ENCODE measurements at regions not wholly inside any gene's neighbourhood (a gene's known extent, or its start where the extent isn't known, plus 50 kb on each side); places are given as distances from the start of the nearest gene placed in this dataset.

DNA sequence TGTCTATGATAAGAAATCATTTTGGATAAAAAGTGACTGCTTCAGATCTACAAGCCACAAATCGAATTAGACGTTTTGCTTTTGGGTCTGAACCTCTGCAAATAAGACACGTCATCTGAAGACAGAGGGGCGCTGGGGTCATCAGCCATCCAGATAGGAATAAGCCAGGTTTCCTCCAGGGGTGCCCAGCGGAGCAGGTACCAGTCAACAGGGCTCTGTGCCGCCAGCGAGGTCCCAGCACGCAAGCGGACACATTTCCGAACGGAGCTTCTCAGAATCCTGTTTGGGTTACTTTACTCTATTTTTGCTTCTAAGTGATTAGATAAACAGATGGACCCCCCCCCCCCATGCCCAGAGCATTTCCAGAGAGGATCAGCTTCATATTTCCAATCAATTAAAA lies 873.8 kb downstream of the BRD1 start:
- no peak for ATAC-seq
- intact Hi-C loops (cut with DNase I), result no loop called here
- TF ChIP-seq, protein P1, sequence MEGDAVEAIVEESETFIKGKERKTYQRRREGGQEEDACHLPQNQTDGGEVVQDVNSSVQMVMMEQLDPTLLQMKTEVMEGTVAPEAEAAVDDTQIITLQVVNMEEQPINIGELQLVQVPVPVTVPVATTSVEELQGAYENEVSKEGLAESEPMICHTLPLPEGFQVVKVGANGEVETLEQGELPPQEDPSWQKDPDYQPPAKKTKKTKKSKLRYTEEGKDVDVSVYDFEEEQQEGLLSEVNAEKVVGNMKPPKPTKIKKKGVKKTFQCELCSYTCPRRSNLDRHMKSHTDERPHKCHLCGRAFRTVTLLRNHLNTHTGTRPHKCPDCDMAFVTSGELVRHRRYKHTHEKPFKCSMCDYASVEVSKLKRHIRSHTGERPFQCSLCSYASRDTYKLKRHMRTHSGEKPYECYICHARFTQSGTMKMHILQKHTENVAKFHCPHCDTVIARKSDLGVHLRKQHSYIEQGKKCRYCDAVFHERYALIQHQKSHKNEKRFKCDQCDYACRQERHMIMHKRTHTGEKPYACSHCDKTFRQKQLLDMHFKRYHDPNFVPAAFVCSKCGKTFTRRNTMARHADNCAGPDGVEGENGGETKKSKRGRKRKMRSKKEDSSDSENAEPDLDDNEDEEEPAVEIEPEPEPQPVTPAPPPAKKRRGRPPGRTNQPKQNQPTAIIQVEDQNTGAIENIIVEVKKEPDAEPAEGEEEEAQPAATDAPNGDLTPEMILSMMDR (IDR thresholded peaks at IDR 0.05), result no peak

DNA sequence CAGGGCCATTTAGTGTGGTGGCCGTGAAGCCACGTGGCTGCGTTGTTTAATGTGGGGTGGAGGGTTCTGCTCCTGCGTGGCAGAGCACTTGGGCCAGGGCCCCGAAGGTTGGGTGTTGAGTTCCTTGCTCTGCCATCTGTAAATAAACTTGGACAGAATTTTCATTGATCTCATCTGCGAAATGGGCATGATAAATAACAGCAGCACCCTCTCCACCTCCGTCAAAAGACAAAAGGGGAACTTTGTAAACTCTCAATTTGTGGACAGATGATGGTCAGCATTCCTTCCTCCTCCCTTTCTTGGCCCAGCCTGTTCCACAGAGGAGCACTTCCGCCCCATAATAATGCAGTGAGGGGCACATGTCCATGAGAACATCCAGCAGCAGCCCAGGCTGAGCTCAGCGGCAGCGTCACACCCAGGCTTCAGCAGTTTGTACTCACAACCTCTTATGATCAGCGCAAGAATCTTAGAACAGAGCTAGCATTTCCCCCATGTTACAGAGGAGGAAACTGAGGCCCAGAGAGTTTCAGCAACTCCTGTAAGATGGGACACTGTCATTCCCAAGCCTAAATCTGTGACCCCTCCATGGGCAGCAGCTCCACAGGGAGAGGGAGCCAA lies 874.5 kb downstream of the BRD1 start:
- Histone ChIP-seq H3K36me3 (no peaks in the 10 kb centered on the region), H3K4me1 (no peaks in the 10 kb centered on the region), H3K27me3 (peaks cover 0 to 21% of the 10 kb centered on the region in 2 donors), H3K27ac (no peak overlapping the region), H3K9me3 (no peaks in the 10 kb centered on the region), H3K4me3 (no peak overlapping the region)
- TF ChIP-seq, protein P1 (IDR thresholded peaks at IDR 0.05), result no peak
- ATAC-seq (no peak), DNase-seq (peak in 1 of 4 donors; percentile 41)
- intact Hi-C loops (cut with DNase I), result no loop called here

More for the DNA sequence above, 873.8 kb downstream of the BRD1 start:
- Histone ChIP-seq H3K27ac (no peak overlapping the region), H3K9me3 (peaks cover 0 to 3% of the 10 kb centered on the region in 2 donors), H3K4me1 (no peaks in the 10 kb centered on the region), H3K36me3 (no peaks in the 10 kb centered on the region), H3K27me3 (peaks cover 0 to 21% of the 10 kb centered on the region in 2 donors), H3K4me3 (no peak overlapping the region)
- peak in 1 of 4 donors; percentile 57 for DNase-seq

DNA sequence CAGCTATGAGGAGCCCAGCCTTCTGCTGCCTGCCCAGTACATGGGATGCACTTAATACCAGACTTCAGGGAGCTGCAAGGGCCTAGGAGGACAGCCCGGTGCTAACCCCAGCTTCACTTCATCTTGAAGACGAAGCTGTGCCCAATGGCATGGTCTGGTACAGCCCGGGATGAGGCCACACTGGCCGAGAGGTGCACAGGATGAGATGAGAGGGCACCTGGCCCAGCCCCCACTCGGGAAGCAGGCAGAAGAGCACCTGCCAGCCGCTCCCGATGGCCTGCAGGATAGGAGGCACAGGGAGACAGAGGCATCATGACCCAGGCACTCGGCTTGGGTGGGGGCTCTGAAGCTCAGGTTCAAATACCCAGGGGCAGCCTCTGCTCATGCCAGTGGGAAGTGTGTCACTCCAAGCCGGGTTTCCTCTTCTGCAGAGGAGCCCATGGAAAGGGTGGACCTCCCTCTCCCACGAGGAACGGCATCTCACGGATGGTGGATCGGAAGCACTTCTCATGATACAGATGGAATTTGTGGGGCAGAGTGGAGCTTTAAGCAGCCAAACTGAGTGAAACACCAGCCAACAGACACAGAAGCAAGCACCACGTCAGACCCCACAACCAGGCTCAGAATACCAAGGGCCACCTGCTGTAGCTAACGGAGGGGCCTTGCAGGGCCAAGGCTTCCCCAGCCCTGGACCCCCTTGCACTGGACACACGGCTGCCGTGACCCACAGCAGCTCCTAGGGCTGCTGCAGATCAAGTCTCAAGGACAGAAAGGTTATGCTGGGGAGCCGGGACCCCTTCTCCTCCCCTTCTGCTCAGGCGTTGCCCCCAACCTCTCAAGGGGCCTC lies 875.2 kb downstream of the BRD1 start:
- Histone ChIP-seq H3K27me3 (peaks cover 0 to 21% of the 10 kb centered on the region in 2 donors), H3K4me1 (no peaks in the 10 kb centered on the region), H3K9me3 (no peaks in the 10 kb centered on the region), H3K27ac (no peak overlapping the region), H3K4me3 (no peak overlapping the region), H3K36me3 (no peaks in the 10 kb centered on the region)
- ATAC-seq, result no peak
- intact Hi-C loops (cut with DNase I), result no loop called here
- TF ChIP-seq, protein P1 (IDR thresholded peaks at IDR 0.05), result no peak
- peak in 1 of 4 donors; percentile 60 for DNase-seq

DNA sequence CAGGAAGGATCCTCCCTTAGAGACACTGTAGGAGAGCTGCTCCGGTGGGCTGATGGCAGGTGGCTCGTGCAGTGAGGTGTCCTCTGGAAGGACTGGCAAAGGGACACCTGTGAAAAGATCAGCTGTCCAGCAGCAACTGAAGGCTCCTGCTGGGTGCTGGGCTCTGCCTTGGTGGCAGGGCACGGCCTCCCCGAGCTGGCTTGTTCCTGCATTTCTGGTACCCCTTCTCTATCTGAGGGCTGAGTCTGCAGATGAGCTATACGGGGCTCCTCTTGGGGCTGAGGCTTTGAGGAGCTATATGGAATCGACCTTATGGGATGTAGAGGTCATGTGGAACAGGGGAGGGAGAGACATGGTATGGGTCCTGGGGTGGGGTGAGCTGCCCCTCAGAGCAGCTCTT lies 875.8 kb downstream of the BRD1 start:
- no peak overlapping the region for H3K27ac ChIP-seq
- intact Hi-C loops (cut with DNase I), result no loop called here
- ATAC-seq, result no peak
- no peaks in the 10 kb centered on the region for H3K36me3 ChIP-seq
- TF ChIP-seq, protein P1 (IDR thresholded peaks at IDR 0.05), result no peak
- peak in 1 of 4 donors; percentile 29 for DNase-seq
- H3K9me3 ChIP-seq, result no peaks in the 10 kb centered on the region
- no peaks in the 10 kb centered on the region for H3K4me1 ChIP-seq
- H3K4me3 ChIP-seq, result no peak overlapping the region
- peaks cover 0 to 21% of the 10 kb centered on the region in 2 donors for H3K27me3 ChIP-seq

Data from left lung (tissue), 4 donors.